Tibial nerve (tissue), 4 donors: ENCODE measurements at regions not wholly inside any gene's neighbourhood (a gene's known extent, or its start where the extent isn't known, plus 50 kb on each side); places are given as distances from the start of the nearest gene placed in this dataset.

Experiments
- DNase-seq, 2 donors: peaks; one replicate each; pipeline ENCODE4 v3.0.0-alpha.2; 2019; ENCODE audit warnings: low spot score in 2 of 2
- H3K27ac ChIP-seq, 4 donors: fragments of 200-600 bp; sonication (generic) in 3 of 4; one replicate each; pipeline ENCODE4 v1.5.1; 2017 to 2019; ENCODE audit warnings: mild to moderate bottlenecking in 1 of 4
- H3K27me3 ChIP-seq, 2 donors: fragments of 200-600 bp; sonication (generic) in 1 of 2; one replicate each; pipeline versions ENCODE4 v1.5.1 to v1.6.0; 2017 to 2019
- H3K36me3 ChIP-seq, 3 donors: fragments of 200-600 bp; sonication (generic); one replicate each; pipeline ENCODE4 v1.5.1; 2018 to 2019
- H3K4me1 ChIP-seq, 4 donors: fragments of 200-600 bp; sonication (generic) in 3 of 4; one replicate each; pipeline ENCODE4 v1.5.1; 2017 to 2019
- H3K4me3 ChIP-seq, 4 donors: fragments of 200-600 bp; sonication (generic) in 3 of 4; one replicate each; pipeline ENCODE4 v1.5.1; 2017 to 2019; ENCODE audit warnings: mild to moderate bottlenecking in 1 of 4, moderate library complexity in 1 of 4
- H3K9me3 ChIP-seq, 4 donors: fragments of 200-600 bp; sonication (generic) in 3 of 4; one replicate each; pipeline ENCODE4 v1.5.1; 2017 to 2019
- CTCF ChIP-seq, 5 experiments: fragments of 200-600 bp in 3 of 5; fragments of 450-650 bp in 2 of 5; sonication (generic) in 3 of 5; IDR thresholded peaks; one replicate each; pipeline ENCODE4 v1.5.1; 2016 to 2019; ENCODE audit warnings: antibody characterized with exemption in 5 of 5, mild to moderate bottlenecking in 3 of 5, moderate library complexity in 2 of 5
- EP300 ChIP-seq, 2 donors: sonication (generic); formaldehyde crosslinking; IDR thresholded peaks; one replicate each; pipeline ENCODE4 v1.6.1; 2017; ENCODE audit warnings: antibody characterized with exemption in 2 of 2, mild to moderate bottlenecking in 1 of 2
- POLR2A ChIP-seq, 2 donors: fragments of 450-650 bp; IDR thresholded peaks; one replicate each; pipeline ENCODE4 v1.6.1; 2017; ENCODE audit warnings: antibody characterized with exemption in 2 of 2, mild to moderate bottlenecking in 2 of 2, moderate library complexity in 2 of 2
- WGBS, 2 donors: methylation state at CpG; one replicate each; pipeline ENCODE4 v1.1.5; 2018; 5-methylcytosine and 5-hydroxymethylcytosine counted together

GRCh38 chr6:113763311-113763766 lies 93.8 kb upstream of the MARCKS start:
- H3K4me3 ChIP-seq: no peak overlapping the region
- no peak for DNase-seq
- no peaks in the 10 kb centered on the region for H3K27me3 ChIP-seq
- 82 to 88% methylated on average over 1 of the region's 1 CpG for WGBS, 2 donors
- H3K27ac ChIP-seq: no peak overlapping the region
- no peak for TF ChIP-seq POLR2A (IDR thresholded peaks at IDR 0.05)
- TF ChIP-seq EP300 (IDR thresholded peaks at IDR 0.05): no peak
- TF ChIP-seq CTCF (IDR thresholded peaks at IDR 0.05): no peak
- H3K4me1 ChIP-seq: no peaks in the 10 kb centered on the region
- H3K9me3 ChIP-seq: no peaks in the 10 kb centered on the region
- H3K36me3 ChIP-seq: no peaks in the 10 kb centered on the region

- H3K4me3 ChIP-seq: no peak overlapping the region
- 75 to 82% methylated on average over 2 of the region's 2 CpGs for WGBS, 2 donors
- no peak for DNase-seq
- no peaks in the 10 kb centered on the region for H3K4me1 ChIP-seq
- H3K9me3 ChIP-seq: no peaks in the 10 kb centered on the region
- no peaks in the 10 kb centered on the region for H3K36me3 ChIP-seq
- H3K27me3 ChIP-seq: no peaks in the 10 kb centered on the region
- H3K27ac ChIP-seq: no peak overlapping the region
- TF ChIP-seq EP300 (IDR thresholded peaks at IDR 0.05): no peak
- TF ChIP-seq POLR2A (IDR thresholded peaks at IDR 0.05): no peak
- TF ChIP-seq CTCF (IDR thresholded peaks at IDR 0.05): no peak
Measured at GRCh38 chr6:113763876-113764275, 93.3 kb upstream of the MARCKS start.

GRCh38 chr6:113765909-113766308 lies 91.2 kb upstream of the MARCKS start:
- no peak for TF ChIP-seq EP300 (IDR thresholded peaks at IDR 0.05)
- no peak for TF ChIP-seq CTCF (IDR thresholded peaks at IDR 0.05)
- no peak for TF ChIP-seq POLR2A (IDR thresholded peaks at IDR 0.05)
- no peak overlapping the region for H3K27ac ChIP-seq
- WGBS, 2 donors: 53 to 63% methylated on average over 1 of the region's 1 CpG
- H3K4me1 ChIP-seq: no peaks in the 10 kb centered on the region
- no peak for DNase-seq
- H3K9me3 ChIP-seq: no peaks in the 10 kb centered on the region
- no peak overlapping the region for H3K4me3 ChIP-seq
- H3K27me3 ChIP-seq: no peaks in the 10 kb centered on the region
- H3K36me3 ChIP-seq: no peaks in the 10 kb centered on the region

- H3K36me3 ChIP-seq: no peaks in the 10 kb centered on the region
- 95 to 97% methylated on average over 3 of the region's 3 CpGs for WGBS, 2 donors
- no peak for DNase-seq
- H3K4me3 ChIP-seq: no peak overlapping the region
- TF ChIP-seq POLR2A (IDR thresholded peaks at IDR 0.05) (no peak), EP300 (IDR thresholded peaks at IDR 0.05) (no peak), CTCF (IDR thresholded peaks at IDR 0.05) (no peak)
- no peaks in the 10 kb centered on the region for H3K4me1 ChIP-seq
- no peaks in the 10 kb centered on the region for H3K27me3 ChIP-seq
- H3K9me3 ChIP-seq: no peaks in the 10 kb centered on the region
- no peak overlapping the region for H3K27ac ChIP-seq
Measured at GRCh38 chr6:113767985-113768384, 89.2 kb upstream of the MARCKS start.

GRCh38 chr6:113772961-113773360 lies 84.2 kb upstream of the MARCKS start:
- Histone ChIP-seq H3K4me1 (no peaks in the 10 kb centered on the region), H3K36me3 (no peaks in the 10 kb centered on the region), H3K4me3 (no peak overlapping the region), H3K9me3 (no peaks in the 10 kb centered on the region), H3K27ac (no peak overlapping the region), H3K27me3 (no peaks in the 10 kb centered on the region)
- TF ChIP-seq EP300 (IDR thresholded peaks at IDR 0.05): no peak
- TF ChIP-seq CTCF (IDR thresholded peaks at IDR 0.05): no peak
- no peak for TF ChIP-seq POLR2A (IDR thresholded peaks at IDR 0.05)
- no peak for DNase-seq
- WGBS, 2 donors: 81 to 96% methylated on average over 1 of the region's 1 CpG
